NB4 (cell line): ENCODE measurements at regions not wholly inside any gene's neighbourhood (a gene's known extent, or its start where the extent isn't known, plus 50 kb on each side); places are given as distances from the start of the nearest gene placed in this dataset.

Experiments
- CTCF ChIP-seq: IDR thresholded peaks from one replicate; pipeline ENCODE4 v1.5.1; 2012; ENCODE audit warnings: low read depth, low read length
- MAX ChIP-seq: IDR thresholded peaks from 2 replicates; pipeline ENCODE4 v1.6.1; 2011; ENCODE audit warnings: low read depth, low read length

GRCh38 chr7:149633976-149634945, 136.7 kb upstream of the ZNF746 start:
- TF ChIP-seq CTCF: no peak
- no peak for TF ChIP-seq MAX
